BJ (cell line): ENCODE measurements at regions not wholly inside any gene's neighbourhood (a gene's known extent, or its start where the extent isn't known, plus 50 kb on each side); places are given as distances from the start of the nearest gene placed in this dataset.
"Not testable (repeated sequence)": the region's sequence is repeated elsewhere in the genome, so short reads cannot be mapped to it uniquely, and the experiment has no call there.

Experiments used
- CTCF ChIA-PET: fragments of 350-600 bp; formaldehyde crosslinking; extraction: SDS; loops from one replicate; lab custom pipeline; 2021; ENCODE audit warnings: antibody characterized with exemption, inconsistent platforms; lab: Yijun Ruan, JAX
- POLR2A ChIA-PET: fragments of 300-600 bp; sonication (Branson Sonifier 250); formaldehyde crosslinking; extraction: SDS; loops from one replicate; lab custom pipeline; 2021; ENCODE audit warnings: antibody characterized with exemption; lab: Charles Lee
- DNase-seq: peaks from one replicate; pipeline ENCODE4 v3.0.0-alpha.2; 2011; ENCODE audit warnings: low read depth
- H3K27me3 ChIP-seq: 2 replicates; pipeline ENCODE4 v1.6.0; 2011; ENCODE audit warnings: low read length; ENCODE audit not compliant: control insufficient read depth, insufficient read depth
- H3K36me3 ChIP-seq: 2 replicates; pipeline ENCODE4 v1.5.1; 2011; ENCODE audit warnings: low read length; ENCODE audit not compliant: control insufficient read depth, insufficient read depth
- H3K4me3 ChIP-seq: 2 replicates; pipeline ENCODE4 v1.5.1; 2011; ENCODE audit warnings: low read depth, mild to moderate bottlenecking, control low read depth, low read length
- TF ChIP-seq, protein P1 (sequence below): IDR thresholded peaks from 2 replicates; pipeline ENCODE4 v1.5.1; 2011; ENCODE audit warnings: low read depth, mild to moderate bottlenecking, control low read depth, inconsistent platforms, low read length, moderate library complexity; ENCODE audit not compliant: insufficient read depth

DNA sequence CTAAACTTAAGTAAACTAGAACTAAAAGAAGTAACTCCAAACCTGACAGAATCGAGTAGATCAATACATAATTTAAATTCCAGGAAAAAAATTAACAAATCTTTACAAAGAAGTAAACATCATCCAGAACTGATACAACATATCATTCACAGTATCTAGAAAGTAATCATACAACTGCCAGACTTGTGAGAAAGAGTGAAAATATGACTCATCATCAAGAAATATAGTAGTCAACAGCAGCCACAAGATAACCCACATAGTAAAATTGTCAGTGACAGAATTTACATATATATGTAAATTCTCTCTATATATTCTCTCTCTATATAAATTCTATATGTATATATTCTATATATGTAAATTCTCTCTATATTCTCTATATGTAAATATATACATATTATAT lies 242.8 kb upstream of the RGS17 start:
- Histone ChIP-seq H3K4me3 (no peak overlapping the region), H3K36me3 (no peaks in the 10 kb centered on the region), H3K27me3 (no peaks in the 10 kb centered on the region)
- POLR2A ChIA-PET: no interaction called here
- no peak for DNase-seq
- CTCF ChIA-PET: no interaction called here
- TF ChIP-seq, protein P1, sequence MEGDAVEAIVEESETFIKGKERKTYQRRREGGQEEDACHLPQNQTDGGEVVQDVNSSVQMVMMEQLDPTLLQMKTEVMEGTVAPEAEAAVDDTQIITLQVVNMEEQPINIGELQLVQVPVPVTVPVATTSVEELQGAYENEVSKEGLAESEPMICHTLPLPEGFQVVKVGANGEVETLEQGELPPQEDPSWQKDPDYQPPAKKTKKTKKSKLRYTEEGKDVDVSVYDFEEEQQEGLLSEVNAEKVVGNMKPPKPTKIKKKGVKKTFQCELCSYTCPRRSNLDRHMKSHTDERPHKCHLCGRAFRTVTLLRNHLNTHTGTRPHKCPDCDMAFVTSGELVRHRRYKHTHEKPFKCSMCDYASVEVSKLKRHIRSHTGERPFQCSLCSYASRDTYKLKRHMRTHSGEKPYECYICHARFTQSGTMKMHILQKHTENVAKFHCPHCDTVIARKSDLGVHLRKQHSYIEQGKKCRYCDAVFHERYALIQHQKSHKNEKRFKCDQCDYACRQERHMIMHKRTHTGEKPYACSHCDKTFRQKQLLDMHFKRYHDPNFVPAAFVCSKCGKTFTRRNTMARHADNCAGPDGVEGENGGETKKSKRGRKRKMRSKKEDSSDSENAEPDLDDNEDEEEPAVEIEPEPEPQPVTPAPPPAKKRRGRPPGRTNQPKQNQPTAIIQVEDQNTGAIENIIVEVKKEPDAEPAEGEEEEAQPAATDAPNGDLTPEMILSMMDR: no peak

DNA sequence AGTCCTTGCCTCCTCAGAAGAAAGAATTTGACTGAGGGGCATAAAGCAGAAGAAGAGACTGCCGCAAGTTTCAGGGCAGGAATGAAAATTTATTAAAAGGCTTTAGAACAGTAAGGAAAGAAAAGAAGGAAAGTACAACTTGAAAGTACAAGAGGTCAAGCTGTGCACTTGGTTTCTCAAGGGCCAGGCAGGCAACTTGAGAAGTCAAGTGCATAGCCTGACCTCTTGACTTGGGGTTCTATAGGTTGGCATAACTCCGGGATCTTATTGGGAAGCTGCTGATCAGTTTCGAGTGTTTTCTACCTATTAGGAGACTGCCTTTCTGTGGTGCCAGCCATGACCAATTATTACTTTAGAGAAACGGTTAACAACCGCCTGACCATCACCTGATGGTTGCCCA lies 237.0 kb upstream of the RGS17 start:
- no peaks in the 10 kb centered on the region for H3K27me3 ChIP-seq
- TF ChIP-seq, protein P1: no peak
- H3K36me3 ChIP-seq: no peaks in the 10 kb centered on the region
- H3K4me3 ChIP-seq: no peak overlapping the region
- DNase-seq: no peak
- ChIA-PET POLR2A (no interaction called here), CTCF (no interaction called here)

DNA sequence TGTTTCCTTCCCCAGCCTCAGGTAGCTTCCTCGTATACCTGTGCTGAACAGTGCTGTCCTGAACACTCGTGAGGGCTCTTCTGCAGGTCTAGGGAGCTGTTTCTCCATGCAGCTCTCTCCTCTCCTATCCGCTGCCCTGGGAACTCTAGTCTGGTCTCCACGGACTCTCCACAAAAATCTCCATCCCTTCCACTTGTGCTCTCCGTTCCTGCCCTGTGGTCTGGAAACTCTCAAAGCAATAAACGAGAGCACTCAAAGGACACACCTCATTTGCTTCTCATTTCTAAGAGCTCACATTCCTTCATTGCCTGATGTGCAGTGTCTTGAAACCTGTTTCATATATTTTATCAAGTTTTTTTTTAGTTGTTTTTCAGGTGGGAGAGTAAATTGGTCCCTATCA lies 235.9 kb upstream of the RGS17 start:
- no peaks in the 10 kb centered on the region for H3K27me3 ChIP-seq
- POLR2A ChIA-PET: no interaction called here
- H3K36me3 ChIP-seq: no peaks in the 10 kb centered on the region
- TF ChIP-seq, protein P1: no peak
- DNase-seq: no peak
- CTCF ChIA-PET: no interaction called here
- H3K4me3 ChIP-seq: no peak overlapping the region

DNA sequence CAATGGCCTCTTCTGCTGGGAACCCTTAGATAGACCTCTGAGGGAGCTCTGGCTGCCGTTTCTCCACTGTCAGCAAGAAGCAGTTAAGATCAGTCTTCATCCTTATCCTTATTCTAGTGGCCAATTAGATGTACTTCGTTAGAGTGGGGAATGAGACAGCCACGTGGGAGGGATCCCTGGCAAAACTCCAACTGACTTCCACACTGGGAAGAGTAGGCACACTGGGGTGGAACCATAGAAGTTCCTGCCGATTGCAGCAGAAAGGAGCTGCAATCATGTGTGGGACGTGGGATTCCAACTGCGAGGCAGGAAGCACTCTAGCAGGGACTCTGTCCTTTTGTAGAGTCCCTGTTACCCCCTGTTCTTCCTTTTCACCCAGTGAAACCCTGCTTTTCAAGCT lies 226.3 kb upstream of the RGS17 start:
- POLR2A ChIA-PET: no interaction called here
- TF ChIP-seq, protein P1: no peak
- no peak overlapping the region for H3K4me3 ChIP-seq
- CTCF ChIA-PET: no interaction called here
- no peak for DNase-seq
- no peaks in the 10 kb centered on the region for H3K27me3 ChIP-seq
- no peaks in the 10 kb centered on the region for H3K36me3 ChIP-seq

DNA sequence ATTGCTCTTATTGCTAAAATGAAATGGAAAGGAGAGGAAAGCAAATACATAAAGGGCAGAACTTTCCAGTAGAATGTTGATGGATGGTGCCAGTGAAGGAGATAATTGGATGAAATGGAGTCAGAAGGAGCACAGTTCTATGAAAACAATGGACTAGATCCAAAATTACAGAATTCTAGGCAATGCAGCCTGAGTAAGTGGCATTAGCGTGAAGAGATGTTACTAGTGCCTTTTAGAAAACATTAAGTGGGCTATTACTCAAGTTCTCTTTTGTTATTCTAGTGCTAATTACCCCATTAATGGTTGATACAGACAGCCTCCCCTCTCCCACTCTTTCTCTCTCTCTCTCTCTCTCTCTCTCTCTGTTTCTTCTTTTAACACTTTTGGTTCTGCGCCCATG lies 209.5 kb upstream of the RGS17 start:
- H3K4me3 ChIP-seq: no peak overlapping the region
- ChIA-PET POLR2A (no interaction called here), CTCF (no interaction called here)
- TF ChIP-seq, protein P1: no peak
- H3K36me3 ChIP-seq: no peaks in the 10 kb centered on the region
- H3K27me3 ChIP-seq: no peaks in the 10 kb centered on the region
- DNase-seq: no peak

DNA sequence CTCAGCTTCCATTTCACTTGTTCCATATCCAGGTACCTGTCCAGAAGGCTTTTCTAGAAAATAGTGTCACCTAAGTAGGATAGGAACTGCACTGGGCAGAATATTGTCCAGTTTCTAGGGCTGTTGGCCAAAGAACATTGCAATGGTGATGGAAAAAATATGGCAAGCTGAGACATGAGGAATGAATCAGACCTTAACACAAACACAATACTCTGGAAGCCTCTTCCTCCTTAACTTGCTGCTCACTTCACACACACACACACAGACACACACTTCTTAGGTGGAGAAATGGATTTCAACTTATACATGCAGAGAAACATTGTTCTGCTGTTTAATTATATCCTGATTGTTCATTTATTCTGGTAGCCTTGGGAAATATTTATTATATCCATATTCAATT lies 203.0 kb upstream of the RGS17 start:
- Histone ChIP-seq H3K4me3 (no peak overlapping the region), H3K36me3 (no peaks in the 10 kb centered on the region), H3K27me3 (no peaks in the 10 kb centered on the region)
- CTCF ChIA-PET: no interaction called here
- POLR2A ChIA-PET: no interaction called here
- TF ChIP-seq, protein P1: no peak
- DNase-seq: no peak

DNA sequence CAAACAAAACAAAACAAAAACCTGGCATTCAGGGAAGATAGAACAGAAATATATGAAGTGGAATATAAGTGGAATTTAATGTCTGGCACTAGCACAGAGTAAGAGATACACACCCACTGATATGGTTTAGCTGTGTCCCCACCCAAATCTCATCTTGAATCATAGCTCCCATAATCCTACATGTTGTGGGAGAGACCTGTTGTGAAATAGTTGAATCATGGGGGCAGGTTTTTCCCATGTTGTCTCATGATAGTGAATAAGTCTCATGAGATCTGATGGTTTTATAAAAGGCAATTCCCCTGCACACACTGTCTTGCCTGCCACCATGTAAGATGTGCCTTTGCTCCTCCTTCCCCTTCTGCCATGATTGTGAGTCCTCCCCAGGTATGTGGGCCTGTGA lies 200.1 kb upstream of the RGS17 start:
- DNase-seq, POLR2A ChIA-PET, H3K27me3 ChIP-seq, CTCF ChIA-PET, H3K36me3 ChIP-seq, H3K4me3 ChIP-seq: not testable (repeated sequence)
